HG02870 (cell line): ENCODE measurements at regions not wholly inside any gene's neighbourhood (a gene's known extent, or its start where the extent isn't known, plus 50 kb on each side); places are given as distances from the start of the nearest gene placed in this dataset.
"Not testable (repeated sequence)": the region's sequence is repeated elsewhere in the genome, so short reads cannot be mapped to it uniquely, and the experiment has no call there.

ENCODE experiments used
- ATAC-seq: cut with Tn5 transposase; IDR thresholded peaks from one replicate; pipeline ENCODE4 v1.9.1; 2021; ENCODE audit warnings: mild to moderate bottlenecking, moderate library complexity; ENCODE audit not compliant: unreplicated experiment

GRCh38 chr9:31824860-31825259, 559.6 kb upstream of the ACO1 start:
- ATAC-seq, result no peak

- ATAC-seq, result no peak
These were observed 547.2 kb upstream of the ACO1 start for GRCh38 chr9:31837211-31837610.

- ATAC-seq, result no peak
These were observed 545.2 kb upstream of the ACO1 start for GRCh38 chr9:31839273-31839672.

GRCh38 chr9:31840702-31841101, 543.7 kb upstream of the ACO1 start:
- ATAC-seq, result no peak

GRCh38 chr9:31847963-31848362, 536.5 kb upstream of the ACO1 start:
- ATAC-seq, result no peak

GRCh38 chr9:31848505-31849285, 535.7 kb upstream of the ACO1 start:
- ATAC-seq, result no peak

- no peak for ATAC-seq
These were observed 530.3 kb upstream of the ACO1 start for GRCh38 chr9:31854187-31854586.

- no peak for ATAC-seq
These were observed 515.6 kb upstream of the ACO1 start for GRCh38 chr9:31868830-31869229.

GRCh38 chr9:31870276-31870675, 514.2 kb upstream of the ACO1 start:
- no peak for ATAC-seq

GRCh38 chr9:31873722-31874121, 510.7 kb upstream of the ACO1 start:
- no peak for ATAC-seq

GRCh38 chr9:31894008-31894407, 490.4 kb upstream of the ACO1 start:
- ATAC-seq, result no peak

GRCh38 chr9:31908158-31908890, 476.1 kb upstream of the ACO1 start:
- ATAC-seq, result peak; percentile 90

GRCh38 chr9:31908891-31909480, 475.5 kb upstream of the ACO1 start:
- ATAC-seq, result no peak

GRCh38 chr9:31912636-31913035, 471.8 kb upstream of the ACO1 start:
- ATAC-seq, result no peak

GRCh38 chr9:31916591-31917241, 467.7 kb upstream of the ACO1 start:
- ATAC-seq, result no peak

GRCh38 chr9:31937737-31938136, 446.7 kb upstream of the ACO1 start:
- not testable (repeated sequence) for ATAC-seq

- no peak for ATAC-seq
These were observed 433.7 kb upstream of the ACO1 start for GRCh38 chr9:31950756-31951155.

GRCh38 chr9:31958572-31958971, 425.9 kb upstream of the ACO1 start:
- no peak for ATAC-seq

- no peak for ATAC-seq
These were observed 414.9 kb upstream of the ACO1 start for GRCh38 chr9:31969552-31969951.

- no peak for ATAC-seq
These were observed 400.5 kb upstream of the ACO1 start for GRCh38 chr9:31983895-31984294.

GRCh38 chr9:31996331-31996730, 388.1 kb upstream of the ACO1 start:
- no peak for ATAC-seq
